Right ventricle myocardium inferior (tissue), 1 donor: ENCODE measurements at regions not wholly inside any gene's neighbourhood (a gene's known extent, or its start where the extent isn't known, plus 50 kb on each side); places are given as distances from the start of the nearest gene placed in this dataset.

ENCODE experiments used
- ATAC-seq: fragments of 200-7000 bp; cut with Tn5 transposase; one replicate; pipeline ENCODE4 v1.9.1; 2020; ENCODE audit warnings: mild to moderate bottlenecking, moderate library complexity
- DNase-seq: peaks from one replicate; pipeline ENCODE4 v3.0.0; 2021; ENCODE audit errors: missing footprints
- intact Hi-C: fragments of 100-400 bp; cut with DNase I; formaldehyde crosslinking; loops from one replicate; pipeline ENCODE4 v1.11.0; 2022
- donor health status: DM: no; HTN: yes; CAD: no; lungs with severe emphysema.

GRCh38 chr5:167999182-167999581 lies 292.3 kb upstream of the WWC1 start:
- intact Hi-C loops = loop anchor here (5.0 kb wide), 1 partner anchor 52 kb away; no protein-coding TSS in a partner anchor
- DNase-seq = no peak
- ATAC-seq = peak; percentile 41

GRCh38 chr5:168001318-168001717 lies 290.1 kb upstream of the WWC1 start:
- ATAC-seq (no peak), DNase-seq (no peak)
- intact Hi-C loops = no loop called here

GRCh38 chr5:168002116-168002515 lies 289.3 kb upstream of the WWC1 start:
- DNase-seq (no peak), ATAC-seq (no peak)
- intact Hi-C loops = no loop called here

- ATAC-seq (no peak), DNase-seq (no peak)
- intact Hi-C loops = no loop called here
Observed at GRCh38 chr5:168005093-168005492, 286.4 kb upstream of the WWC1 start.

GRCh38 chr5:168005936-168006335 lies 285.5 kb upstream of the WWC1 start:
- DNase-seq (no peak), ATAC-seq (no peak)
- intact Hi-C loops = no loop called here

GRCh38 chr5:168006456-168007130 lies 284.9 kb upstream of the WWC1 start:
- intact Hi-C loops = no loop called here
- DNase-seq = no peak
- ATAC-seq = peak; percentile 66

DNA sequence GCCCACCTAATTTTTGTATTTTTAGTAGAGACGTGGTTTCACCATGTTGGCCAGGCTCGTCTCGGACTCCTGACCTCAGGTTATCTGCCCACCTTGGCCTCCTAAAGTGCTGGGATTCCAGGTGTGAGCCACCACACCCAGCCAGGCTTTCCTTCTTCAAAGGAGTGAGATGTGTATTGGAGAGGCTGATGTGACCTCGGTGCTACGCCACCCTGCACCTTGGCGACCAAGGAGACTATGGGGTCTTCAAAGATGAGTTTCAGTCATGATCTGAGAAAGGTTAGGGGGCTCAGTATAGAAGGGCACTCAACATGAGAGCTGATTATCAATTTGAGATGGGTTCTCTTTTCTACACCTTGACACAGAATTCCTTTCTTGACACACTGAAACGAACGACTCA lies 284.2 kb upstream of the WWC1 start:
- intact Hi-C loops = no loop called here
- DNase-seq = no peak
- ATAC-seq = no peak

DNA sequence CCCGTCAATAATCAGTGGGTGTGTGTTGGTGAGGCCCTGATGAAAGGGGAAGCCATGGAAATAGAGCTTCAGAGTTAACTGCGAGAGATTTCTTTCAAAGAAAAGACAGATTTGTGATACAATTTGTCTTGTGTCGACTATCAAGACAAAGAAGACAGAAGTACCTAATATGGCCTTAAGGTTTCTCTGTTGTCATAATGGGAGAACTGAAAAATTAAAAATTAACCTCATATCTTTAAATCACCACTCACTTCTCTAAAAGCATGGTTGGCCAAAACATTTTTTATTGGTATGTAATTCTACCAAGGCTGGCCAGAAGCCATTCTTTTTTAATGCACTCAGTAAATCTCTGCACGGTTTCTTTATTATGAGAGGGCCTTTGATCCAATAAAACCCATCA lies 282.9 kb upstream of the WWC1 start:
- ATAC-seq = no peak
- DNase-seq = no peak
- intact Hi-C loops = no loop called here

DNA sequence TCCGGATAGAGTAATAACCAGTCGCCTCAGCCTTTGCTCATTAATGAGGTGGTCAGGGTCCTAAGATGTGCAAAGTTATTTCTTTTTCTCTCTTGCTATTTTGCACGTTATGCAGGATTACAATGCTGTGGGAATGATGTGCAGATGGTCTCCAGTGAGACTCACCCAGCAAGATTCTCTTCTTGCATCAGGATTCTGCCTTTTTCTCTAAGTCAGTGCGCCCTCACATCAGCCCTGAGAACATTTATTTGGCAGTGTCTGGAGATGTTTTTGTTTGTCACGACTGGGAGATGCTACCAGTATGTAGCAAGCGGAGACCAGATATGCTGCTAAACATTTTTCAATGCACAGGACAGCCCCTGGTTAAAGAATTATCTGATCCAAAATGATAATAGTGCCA lies 280.3 kb upstream of the WWC1 start:
- ATAC-seq (no peak), DNase-seq (no peak)
- intact Hi-C loops = no loop called here

DNA sequence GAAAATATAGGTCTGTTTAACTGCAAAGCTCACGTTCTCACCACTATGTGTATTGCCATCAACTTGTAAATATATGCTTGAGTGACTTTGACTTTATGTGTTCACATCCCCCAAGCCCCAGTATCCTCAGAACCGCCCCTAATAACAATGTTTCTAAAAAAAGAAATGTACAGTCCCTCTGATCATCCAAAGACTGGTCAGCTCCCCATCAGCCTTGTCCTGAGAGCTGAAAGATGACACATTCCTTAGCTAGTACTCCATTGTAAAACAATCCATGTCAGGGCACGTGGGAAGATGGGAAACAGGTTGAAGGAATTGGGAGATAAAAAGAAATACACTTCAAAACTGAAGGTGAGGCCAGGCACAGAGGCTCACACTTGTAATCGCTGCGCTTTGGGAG lies 279.4 kb upstream of the WWC1 start:
- ATAC-seq = no peak
- no peak for DNase-seq
- intact Hi-C loops = no loop called here

- DNase-seq (no peak), ATAC-seq (no peak)
- intact Hi-C loops = no loop called here
Observed at GRCh38 chr5:168013546-168013945, 277.9 kb upstream of the WWC1 start.

DNA sequence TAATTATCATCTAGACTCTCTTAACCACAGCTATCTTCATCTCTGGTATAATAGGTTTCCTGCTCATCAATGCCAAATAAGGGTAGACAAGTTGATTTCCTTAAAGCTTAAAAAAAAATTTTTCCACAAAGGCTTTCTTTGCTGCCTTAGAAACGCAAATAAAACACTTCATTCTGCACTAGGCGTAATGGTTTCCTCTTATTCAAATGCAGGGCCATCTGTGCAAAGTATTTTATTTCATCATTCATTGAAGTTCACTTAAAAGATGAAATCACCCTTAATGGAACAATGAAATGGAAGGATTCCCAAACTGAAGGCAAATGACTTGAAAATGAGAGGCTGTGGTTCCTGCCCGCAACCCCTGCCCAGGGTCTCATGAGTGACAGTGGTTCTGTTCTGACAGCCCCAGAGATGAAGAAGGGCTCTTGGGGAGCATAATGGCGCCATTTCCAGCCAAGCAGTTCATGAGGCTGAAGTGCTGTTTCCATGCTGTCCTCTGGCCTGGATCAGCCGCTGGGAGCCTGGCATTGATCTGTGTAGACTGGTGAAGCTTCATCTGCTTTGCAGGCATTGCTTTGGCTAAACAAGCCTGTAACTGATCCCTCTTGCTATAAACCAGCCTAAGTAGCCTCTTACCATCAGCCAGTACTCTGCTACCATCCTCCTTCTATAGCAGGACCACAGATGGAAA lies 276.9 kb upstream of the WWC1 start:
- ATAC-seq = no peak
- DNase-seq = no peak
- intact Hi-C loops = no loop called here

- intact Hi-C loops = no loop called here
Observed at GRCh38 chr5:168015506-168015905, 275.9 kb upstream of the WWC1 start.

GRCh38 chr5:168017313-168017712 lies 274.1 kb upstream of the WWC1 start:
- intact Hi-C loops = no loop called here
- DNase-seq = no peak
- no peak for ATAC-seq

More at GRCh38 chr5:168015506-168015905, 275.9 kb upstream of the WWC1 start:
- DNase-seq (no peak), ATAC-seq (no peak)

GRCh38 chr5:168019143-168019542 lies 272.3 kb upstream of the WWC1 start:
- intact Hi-C loops = no loop called here
- DNase-seq (no peak), ATAC-seq (no peak)

DNA sequence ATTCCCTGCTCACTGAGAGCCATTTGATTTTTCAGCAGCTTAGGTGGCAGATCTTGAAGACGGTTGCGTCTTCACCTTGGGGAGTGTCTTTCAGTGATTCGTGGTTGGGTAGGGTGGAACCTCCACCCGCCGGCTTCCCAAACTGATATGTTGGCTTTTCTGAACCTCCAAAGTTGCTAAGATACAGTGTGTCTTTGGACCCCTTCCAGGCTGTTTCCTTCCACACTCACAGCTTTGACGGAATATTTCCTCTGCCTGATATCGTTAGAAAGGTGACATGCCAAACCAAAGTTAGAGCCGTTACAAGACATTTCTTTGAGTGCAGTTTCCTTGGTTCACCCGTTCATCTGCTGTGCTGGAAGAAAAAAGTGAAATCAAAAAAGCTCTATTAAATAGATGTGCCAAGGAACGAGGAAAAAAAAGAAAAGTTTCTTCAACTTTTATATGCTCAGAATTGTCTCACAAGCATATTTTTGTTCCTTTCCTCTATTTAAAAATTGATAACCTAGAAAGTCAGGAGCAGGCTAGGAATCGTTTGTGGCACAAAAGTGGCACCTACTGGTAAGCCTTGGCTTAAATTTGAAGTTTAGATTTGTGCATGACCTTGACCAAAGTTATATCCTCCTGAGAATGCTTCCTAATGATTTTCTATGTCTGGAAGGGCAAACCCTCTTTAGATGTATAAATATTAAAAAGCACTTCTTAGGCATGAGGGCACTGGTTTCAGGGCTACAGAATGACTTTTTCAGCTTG lies 270.7 kb upstream of the WWC1 start:
- DNase-seq = no peak
- intact Hi-C loops = no loop called here
- no peak for ATAC-seq

- ATAC-seq = peak; percentile 66
- intact Hi-C loops = loop anchor here (2.0 kb wide), 1 partner anchor 76 kb away; no protein-coding TSS in a partner anchor
Observed at GRCh38 chr5:168022446-168023169, 268.8 kb upstream of the WWC1 start.

GRCh38 chr5:168023191-168023590 lies 268.3 kb upstream of the WWC1 start:
- peak; percentile 77 for DNase-seq
- peak; percentile 82 for ATAC-seq
- intact Hi-C loops = loop anchor here (2.0 kb wide), 1 partner anchor 76 kb away; no protein-coding TSS in a partner anchor

More at GRCh38 chr5:168022446-168023169, 268.8 kb upstream of the WWC1 start:
- peak; percentile 71 for DNase-seq

DNA sequence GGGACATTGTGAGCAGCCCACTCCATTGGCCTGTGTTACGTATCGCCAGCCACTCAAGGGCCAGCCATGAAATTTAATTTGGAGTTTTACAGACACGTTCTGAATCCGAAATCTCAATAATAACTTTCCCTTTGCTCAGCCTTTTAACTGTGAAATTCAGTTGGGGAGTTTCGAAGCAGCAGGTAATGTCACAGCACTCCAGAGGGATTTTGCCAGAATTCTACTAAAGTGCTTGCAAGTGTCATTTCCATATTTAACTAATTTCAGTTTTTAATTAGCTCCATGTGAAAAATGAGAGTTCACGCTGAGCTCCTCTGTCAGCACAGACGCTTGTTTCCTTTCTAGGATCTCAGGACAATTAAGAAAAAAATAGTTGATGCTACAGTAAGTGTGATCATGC lies 267.1 kb upstream of the WWC1 start:
- no peak for ATAC-seq
- no peak for DNase-seq
- intact Hi-C loops = no loop called here
